Anterior cingulate cortex (tissue), 58 donors: ENCODE measurements at regions not wholly inside any gene's neighbourhood (a gene's known extent, or its start where the extent isn't known, plus 50 kb on each side); places are given as distances from the start of the nearest gene placed in this dataset.
A peak's percentile ranks its signal among the peaks of the same experiment; 100 is the strongest.

Experiments
- DNase-seq, 58 donors: peaks; one replicate each; lab custom pipeline; 2025; lab: John Stamatoyannopoulos, UW

GRCh38 chr4:14837860-14838259, 164.4 kb upstream of the CPEB2 start:
- no peak for DNase-seq

- no peak for DNase-seq
Observed at GRCh38 chr4:14841801-14842768, 160.2 kb upstream of the CPEB2 start.

GRCh38 chr4:14842964-14843630, 159.2 kb upstream of the CPEB2 start:
- DNase-seq: no peak

- no peak for DNase-seq
Observed at GRCh38 chr4:14844061-14844460, 158.2 kb upstream of the CPEB2 start.

GRCh38 chr4:14848229-14848628, 154.1 kb upstream of the CPEB2 start:
- DNase-seq: no peak

GRCh38 chr4:14850455-14851097, 151.7 kb upstream of the CPEB2 start:
- DNase-seq: no peak

GRCh38 chr4:14853176-14853943, 148.9 kb upstream of the CPEB2 start:
- no peak for DNase-seq

- DNase-seq: no peak
Observed at GRCh38 chr4:14855719-14856061, 146.6 kb upstream of the CPEB2 start.

- DNase-seq: no peak
Observed at GRCh38 chr4:14856062-14856933, 146.0 kb upstream of the CPEB2 start.

GRCh38 chr4:14856934-14857235, 145.4 kb upstream of the CPEB2 start:
- DNase-seq: no peak

GRCh38 chr4:14857475-14857874, 144.8 kb upstream of the CPEB2 start:
- DNase-seq: no peak

- no peak for DNase-seq
Observed at GRCh38 chr4:14857981-14858380, 144.3 kb upstream of the CPEB2 start.

GRCh38 chr4:14862891-14863290, 139.4 kb upstream of the CPEB2 start:
- peak in 11 of 58 donors; percentile 5 to 33 (median 10) for DNase-seq

GRCh38 chr4:14863418-14864364, 138.6 kb upstream of the CPEB2 start:
- DNase-seq: no peak

GRCh38 chr4:14864365-14865030, 137.8 kb upstream of the CPEB2 start:
- peak in 2 of 58 donors; percentile 6 to 15 for DNase-seq

GRCh38 chr4:14865031-14865366, 137.3 kb upstream of the CPEB2 start:
- DNase-seq: no peak

GRCh38 chr4:14865804-14866203, 136.5 kb upstream of the CPEB2 start:
- no peak for DNase-seq

- DNase-seq: no peak
Observed at GRCh38 chr4:14867847-14868246, 134.4 kb upstream of the CPEB2 start.
